ENCODE measurements at regions not wholly inside any gene's neighbourhood (a gene's known extent, or its start where the extent isn't known, plus 50 kb on each side); places are given as distances from the start of the nearest gene placed in this dataset.
"Not testable (repeated sequence)": the region's sequence is repeated elsewhere in the genome, so short reads cannot be mapped to it uniquely, and the experiment has no call there.

DNA sequence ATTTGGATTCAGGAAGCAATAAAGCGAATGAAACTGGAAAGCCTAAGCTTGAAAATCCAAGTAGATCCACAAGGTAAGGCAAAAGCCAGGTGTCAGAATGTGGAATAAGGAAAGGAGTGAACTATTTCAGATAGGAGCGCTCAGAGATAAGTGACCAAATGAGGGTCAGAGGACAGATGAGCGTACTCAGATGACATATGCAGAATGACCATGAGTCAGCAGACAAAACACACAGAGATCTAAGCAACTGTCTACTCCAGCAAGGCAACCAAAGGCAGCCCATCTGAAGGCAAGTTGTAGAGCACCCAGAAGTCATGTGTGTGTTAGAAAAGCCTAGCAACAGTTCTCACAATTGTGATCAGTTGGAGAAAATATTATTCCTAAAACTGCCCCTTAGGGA, 548.4 kb upstream of the FSHR start:
- intact Hi-C loops (cut with DNase I), result no loop called here
- no peak for DNase-seq (ENCODE audit: low spot score)

DNA sequence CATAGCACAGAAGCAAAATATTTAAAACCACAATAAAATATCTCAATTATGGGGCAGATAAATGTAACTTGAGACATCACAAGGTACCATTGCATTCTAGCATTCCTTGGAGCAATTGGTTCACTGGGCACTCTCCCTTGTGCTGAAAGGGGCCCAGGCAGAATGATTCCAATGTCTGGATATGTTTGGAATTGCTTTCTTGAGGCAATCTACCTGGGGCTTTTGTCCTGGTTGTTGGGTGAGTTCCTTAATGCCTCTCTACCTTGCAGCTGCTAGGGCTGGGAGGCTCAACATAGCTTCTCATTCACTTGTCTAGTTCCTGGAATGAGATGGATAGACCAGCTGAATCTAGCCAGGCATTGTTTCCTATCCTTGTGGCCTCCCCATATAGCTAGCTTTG, 539.6 kb upstream of the FSHR start:
- intact Hi-C loops (cut with DNase I), result no loop called here
- no peak for DNase-seq (ENCODE audit: low spot score)

- intact Hi-C loops (cut with DNase I); DNase-seq (ENCODE audit: low spot score): not testable (repeated sequence)
These were observed 537.7 kb upstream of the FSHR start for GRCh38 chr2:49692022-49692421.

- DNase-seq (ENCODE audit: low spot score), result no peak
- intact Hi-C loops (cut with DNase I), result no loop called here
These were observed 533.6 kb upstream of the FSHR start for GRCh38 chr2:49687918-49688317.

GRCh38 chr2:49686897-49687442, 532.7 kb upstream of the FSHR start:
- no peak for DNase-seq (ENCODE audit: low spot score)
- intact Hi-C loops (cut with DNase I), result no loop called here

DNA sequence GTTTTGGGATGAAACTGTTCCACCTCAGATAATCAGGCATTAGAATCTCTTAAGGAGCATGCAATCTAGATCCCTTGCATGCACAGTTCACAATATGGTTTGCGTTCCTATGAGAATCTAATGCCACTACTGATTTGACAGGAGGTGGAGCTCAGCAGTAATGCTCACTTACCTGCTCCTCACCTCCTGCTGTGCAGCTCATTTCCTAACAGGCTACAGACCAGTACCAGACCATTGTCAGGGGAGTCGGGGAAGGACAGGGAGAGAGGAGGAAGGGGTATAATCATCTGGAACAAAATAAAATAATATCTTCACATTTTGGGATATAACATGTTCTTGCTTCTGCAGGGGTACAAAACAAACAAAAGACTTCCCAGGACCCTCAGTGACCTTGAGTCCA, 532.0 kb upstream of the FSHR start:
- no peak for DNase-seq (ENCODE audit: low spot score)
- intact Hi-C loops (cut with DNase I), result no loop called here

- DNase-seq (ENCODE audit: low spot score), result no peak
- intact Hi-C loops (cut with DNase I), result no loop called here
These were observed 522.9 kb upstream of the FSHR start for GRCh38 chr2:49677227-49677626.

GRCh38 chr2:49664827-49665226, 510.5 kb upstream of the FSHR start:
- no peak for DNase-seq (ENCODE audit: low spot score)

GRCh38 chr2:49661809-49662208, 507.5 kb upstream of the FSHR start:
- intact Hi-C loops (cut with DNase I), result no loop called here
- no peak for DNase-seq (ENCODE audit: low spot score)

More at GRCh38 chr2:49664827-49665226, 510.5 kb upstream of the FSHR start:
- intact Hi-C loops (cut with DNase I), result no loop called here

DNA sequence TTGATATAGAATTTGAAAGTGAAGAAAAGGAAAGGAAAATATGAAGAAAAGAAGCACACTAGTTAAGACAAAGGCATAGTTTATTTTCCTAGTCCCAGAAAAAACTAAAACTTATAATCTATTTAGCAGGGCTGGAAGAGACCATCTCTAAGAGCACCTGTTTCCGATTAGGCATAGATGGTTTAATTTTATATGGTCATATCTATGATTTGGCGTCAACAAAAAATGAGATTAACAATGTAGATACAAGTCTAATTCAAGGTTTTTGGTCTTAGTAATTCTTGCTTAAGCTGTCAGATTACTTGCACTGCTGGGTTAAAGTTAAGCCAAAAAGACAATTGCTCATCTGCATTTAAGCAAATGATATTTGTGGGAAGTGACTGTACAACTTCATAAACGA, 502.5 kb upstream of the FSHR start:
- intact Hi-C loops (cut with DNase I), result no loop called here
- DNase-seq (ENCODE audit: low spot score), result no peak

DNA sequence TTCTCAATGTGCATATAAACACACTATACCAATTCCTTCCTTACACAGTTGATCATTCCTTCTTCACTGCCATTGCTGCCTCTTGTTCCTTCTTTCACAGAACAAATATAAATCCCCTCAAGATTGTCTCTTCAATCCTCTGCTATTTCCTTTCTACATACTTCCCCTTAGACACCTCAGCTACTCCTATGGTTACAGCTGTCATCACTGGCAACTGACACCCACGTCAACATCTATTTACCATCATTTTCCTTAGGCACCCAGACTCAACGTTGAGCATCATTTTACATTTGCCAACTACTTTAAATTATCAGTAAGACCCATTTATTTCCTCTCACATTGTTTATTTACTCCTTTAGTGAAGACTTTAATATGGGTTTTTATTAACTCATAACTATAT, 488.8 kb upstream of the FSHR start:
- intact Hi-C loops (cut with DNase I), result no loop called here
- DNase-seq (ENCODE audit: low spot score), result no peak

DNA sequence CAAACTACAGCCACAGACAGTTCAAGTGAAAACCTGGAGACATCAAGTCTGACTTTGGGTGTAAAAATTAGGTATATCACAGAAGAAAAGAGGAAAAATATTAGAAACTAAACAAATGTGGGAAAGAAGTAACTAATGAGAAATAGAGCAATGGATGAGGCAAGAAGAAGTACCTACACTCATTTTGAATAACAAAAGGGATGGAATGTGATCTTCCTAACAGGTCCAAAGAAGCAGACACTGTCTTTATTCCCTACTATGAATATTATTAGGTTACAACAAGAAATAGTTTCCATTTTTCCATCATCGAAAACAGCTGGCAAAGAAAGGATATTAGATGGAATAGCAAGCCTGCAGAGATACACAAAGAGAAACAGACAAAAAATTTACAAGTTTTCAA, 486.3 kb upstream of the FSHR start:
- intact Hi-C loops (cut with DNase I), result no loop called here
- no peak for DNase-seq (ENCODE audit: low spot score)

GRCh38 chr2:49621016-49621415, 466.7 kb upstream of the FSHR start:
- DNase-seq (ENCODE audit: low spot score), result no peak
- intact Hi-C loops (cut with DNase I), result no loop called here

- intact Hi-C loops (cut with DNase I), result no loop called here
These were observed 465.5 kb upstream of the FSHR start for GRCh38 chr2:49619804-49620203.

GRCh38 chr2:49618491-49618890, 464.2 kb upstream of the FSHR start:
- intact Hi-C loops (cut with DNase I), result no loop called here
- DNase-seq (ENCODE audit: low spot score), result no peak

More at GRCh38 chr2:49619804-49620203, 465.5 kb upstream of the FSHR start:
- no peak for DNase-seq (ENCODE audit: low spot score)

- intact Hi-C loops (cut with DNase I), result no loop called here
- no peak for DNase-seq (ENCODE audit: low spot score)
These were observed 462.5 kb upstream of the FSHR start for GRCh38 chr2:49616800-49617199.

GRCh38 chr2:49611796-49612195, 457.5 kb upstream of the FSHR start:
- intact Hi-C loops (cut with DNase I); DNase-seq (ENCODE audit: low spot score): not testable (repeated sequence)

DNA sequence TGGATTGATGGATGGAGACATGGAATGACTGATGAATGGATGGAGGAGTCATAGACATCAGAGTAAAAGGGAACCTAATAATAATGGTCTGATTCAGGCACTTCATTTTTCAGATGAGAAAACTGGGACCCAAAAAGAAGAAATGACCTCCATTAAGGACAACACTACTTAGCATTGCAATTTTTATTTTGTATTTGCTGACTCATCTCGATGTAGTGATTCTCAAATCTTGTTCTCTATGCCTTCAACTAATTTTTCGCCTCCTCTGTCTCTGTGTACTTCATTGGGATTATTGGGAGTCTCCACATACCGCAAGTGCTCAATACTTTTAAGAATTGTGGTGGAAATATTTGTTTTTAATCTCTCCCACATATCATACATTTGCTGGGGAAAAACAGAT, 446.2 kb upstream of the FSHR start:
- no peak for DNase-seq (ENCODE audit: low spot score)
- intact Hi-C loops (cut with DNase I), result no loop called here

DNA sequence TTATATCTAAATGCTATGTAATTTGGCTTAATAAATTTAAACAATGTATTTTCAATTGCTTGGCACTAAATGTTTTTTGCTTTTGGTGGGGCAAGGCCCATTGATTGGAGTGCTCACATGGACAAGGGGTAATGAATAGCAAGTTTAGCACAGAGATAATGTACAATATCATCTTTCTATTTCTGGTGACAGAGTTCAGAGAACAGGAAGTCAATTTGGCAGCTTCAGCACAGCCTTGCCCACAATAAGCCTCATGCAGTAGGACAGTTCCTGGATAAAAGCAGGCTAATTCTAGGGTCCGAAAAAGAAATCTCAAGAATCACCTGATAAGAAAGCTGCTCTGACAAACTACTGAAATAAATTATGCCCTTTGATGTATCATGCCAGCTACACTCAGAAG, 443.9 kb upstream of the FSHR start:
- intact Hi-C loops (cut with DNase I), result no loop called here
- no peak for DNase-seq (ENCODE audit: low spot score)

DNA sequence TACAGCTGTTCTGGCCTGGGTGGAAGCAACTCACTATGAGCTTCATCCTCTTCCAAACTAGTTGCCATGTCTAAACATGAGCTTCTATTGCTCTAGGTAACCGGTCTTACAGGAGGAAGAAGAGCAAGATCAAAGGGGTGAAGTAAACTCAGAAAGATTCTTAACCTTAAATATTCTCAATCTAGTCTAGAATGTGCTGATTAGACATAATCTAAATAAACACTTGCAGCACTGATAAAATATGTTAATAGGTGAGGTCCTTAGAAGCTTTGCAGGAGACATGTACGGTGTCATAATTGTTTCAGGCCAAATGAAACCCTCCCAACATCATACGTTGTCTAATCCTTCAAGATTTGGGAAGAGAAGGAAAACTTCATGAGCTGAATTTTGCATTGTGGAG, 431.6 kb upstream of the FSHR start:
- intact Hi-C loops (cut with DNase I), result no loop called here
- no peak for DNase-seq (ENCODE audit: low spot score)

GRCh38 chr2:49582946-49583345, 428.6 kb upstream of the FSHR start:
- intact Hi-C loops (cut with DNase I), result no loop called here
- DNase-seq (ENCODE audit: low spot score), result no peak

GRCh38 chr2:49577041-49577440, 422.7 kb upstream of the FSHR start:
- intact Hi-C loops (cut with DNase I), result no loop called here

More at GRCh38 chr2:49577041-49577440, 422.7 kb upstream of the FSHR start:
- DNase-seq (ENCODE audit: low spot score), result no peak

Data from posterior vena cava (tissue), 2 donors.